ENCODE measurements at regions not wholly inside any gene's neighbourhood (a gene's known extent, or its start where the extent isn't known, plus 50 kb on each side); places are given as distances from the start of the nearest gene placed in this dataset.

DNA sequence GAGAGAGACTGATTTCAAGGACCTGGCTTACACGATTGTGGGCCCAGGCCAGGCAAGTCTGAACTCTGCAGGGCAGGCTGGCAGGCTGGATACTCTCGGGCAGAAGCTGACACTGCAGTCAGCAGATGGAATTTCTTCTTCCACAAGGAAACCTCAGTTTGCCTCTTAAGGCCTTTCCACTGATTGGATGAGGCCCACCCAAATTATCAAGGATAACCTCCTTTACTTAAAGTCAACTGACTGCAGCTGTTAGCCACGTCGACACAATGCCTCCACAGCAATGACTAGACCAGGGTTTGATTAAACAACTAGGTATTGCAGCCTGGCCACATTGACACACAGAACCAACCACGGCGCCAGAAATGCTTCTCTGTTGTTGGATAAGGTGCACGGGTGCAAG is 130.5 kb downstream of the PSMG1 start:
- no peak for DNase-seq

- DNase-seq, result no peak
These were observed 131.7 kb downstream of the PSMG1 start for GRCh38 chr21:39051588-39051949.

DNA sequence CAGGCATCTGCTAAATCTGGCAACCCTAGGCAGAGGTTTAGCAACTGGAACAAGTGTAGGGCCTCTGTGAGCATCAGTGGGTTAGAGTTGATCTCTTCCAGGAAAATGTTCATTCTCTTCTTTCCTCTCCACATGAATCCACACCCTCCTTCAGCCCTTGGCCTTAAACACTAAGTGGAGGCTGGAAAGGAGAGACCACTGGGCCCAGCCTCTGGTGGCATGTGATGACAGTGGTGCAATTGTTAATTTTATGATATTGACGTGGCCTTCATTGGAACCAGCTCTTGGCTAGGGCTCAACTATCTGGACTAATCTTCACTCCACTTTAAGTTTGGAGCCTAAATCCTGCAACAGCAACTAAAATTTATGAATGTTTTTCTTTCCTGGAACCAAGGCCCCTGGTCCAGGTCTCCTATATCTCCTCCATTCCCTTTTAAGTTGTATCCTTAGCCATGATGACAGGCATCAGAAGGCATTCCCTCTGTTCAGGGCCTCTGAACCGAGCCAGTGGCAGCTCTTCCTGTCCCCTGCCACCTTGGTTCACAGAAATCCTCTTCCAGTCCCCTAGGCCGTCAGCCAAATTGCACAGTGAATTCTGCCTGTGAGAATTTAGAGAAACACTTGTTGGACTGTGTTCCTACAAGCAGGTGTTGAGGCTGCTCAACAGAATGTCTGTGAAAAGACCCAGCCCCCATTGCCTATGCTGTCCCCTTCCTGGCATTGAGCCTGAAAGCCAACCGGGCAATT is 132.2 kb downstream of the PSMG1 start:
- no peak for DNase-seq

- DNase-seq, result no peak
These were observed 134.7 kb downstream of the PSMG1 start for GRCh38 chr21:39048574-39048973.

- DNase-seq, result no peak
These were observed 135.2 kb downstream of the PSMG1 start for GRCh38 chr21:39048064-39048463.

- no peak for DNase-seq
These were observed 136.2 kb downstream of the PSMG1 start for GRCh38 chr21:39047046-39047445.

- no peak for DNase-seq
These were observed 136.9 kb downstream of the PSMG1 start for GRCh38 chr21:39046236-39046916.

DNA sequence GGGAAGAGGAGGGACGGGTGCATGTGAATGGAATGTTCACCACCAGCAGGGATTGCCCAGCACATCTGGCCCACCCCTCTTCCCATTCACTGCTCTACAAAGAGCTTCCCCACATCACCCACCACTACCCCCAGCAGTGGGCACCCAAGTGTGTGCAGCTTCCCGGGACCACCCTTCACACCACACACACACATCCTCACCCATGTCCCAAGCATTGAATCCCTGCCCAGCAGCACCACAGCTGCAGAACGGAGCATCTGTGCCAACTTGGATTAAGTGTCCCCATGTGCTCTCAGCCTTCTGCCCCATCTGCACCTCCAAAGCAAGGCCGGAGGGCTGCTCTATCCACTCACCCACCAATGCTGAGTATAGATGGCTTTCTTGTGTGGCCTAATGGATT is 141.4 kb downstream of the PSMG1 start:
- no peak for DNase-seq

DNA sequence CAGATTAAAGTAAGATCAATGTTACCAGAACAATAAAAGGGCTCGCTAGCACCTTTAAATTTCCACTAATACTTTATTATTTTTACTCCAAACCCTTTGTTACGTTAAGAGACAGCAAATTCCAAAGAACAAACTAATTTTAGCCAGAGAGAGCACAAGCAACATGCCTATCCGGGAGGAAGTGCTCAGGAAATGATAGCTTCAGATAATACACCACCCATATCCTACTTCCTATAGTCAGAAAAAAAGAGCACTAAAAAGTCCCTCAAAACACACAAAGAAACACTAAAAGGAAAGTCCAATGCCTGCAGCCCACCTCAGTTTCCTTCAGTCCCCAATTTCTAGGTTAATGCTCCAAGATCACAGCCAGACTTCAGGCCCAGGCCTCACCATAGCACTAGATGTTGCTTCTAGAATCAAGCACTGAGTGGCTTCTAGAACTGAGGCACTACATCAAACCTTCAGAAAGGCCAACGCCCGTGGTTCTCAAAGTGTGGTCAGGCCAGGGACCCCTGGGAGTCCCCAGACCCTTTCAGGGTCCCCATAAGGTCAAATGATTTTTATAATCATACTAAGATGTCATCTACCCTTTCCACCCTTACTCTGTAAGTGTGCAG is 142.6 kb downstream of the PSMG1 start:
- DNase-seq, result no peak

- DNase-seq, result no peak
These were observed 145.3 kb downstream of the PSMG1 start for GRCh38 chr21:39037807-39038405.

GRCh38 chr21:39036581-39036980 is 146.7 kb downstream of the PSMG1 start:
- no peak for DNase-seq

GRCh38 chr21:39034590-39035536 is 148.4 kb downstream of the PSMG1 start:
- no peak for DNase-seq

GRCh38 chr21:39033878-39034589 is 149.2 kb downstream of the PSMG1 start:
- no peak for DNase-seq

- no peak for DNase-seq
These were observed 153.1 kb downstream of the PSMG1 start for GRCh38 chr21:39029900-39030884.

GRCh38 chr21:39029086-39029755 is 154.0 kb downstream of the PSMG1 start:
- no peak for DNase-seq

- DNase-seq, result no peak
These were observed 158.1 kb downstream of the PSMG1 start for GRCh38 chr21:39025198-39025597.

GRCh38 chr21:39024538-39024937 is 158.7 kb downstream of the PSMG1 start:
- no peak for DNase-seq

DNA sequence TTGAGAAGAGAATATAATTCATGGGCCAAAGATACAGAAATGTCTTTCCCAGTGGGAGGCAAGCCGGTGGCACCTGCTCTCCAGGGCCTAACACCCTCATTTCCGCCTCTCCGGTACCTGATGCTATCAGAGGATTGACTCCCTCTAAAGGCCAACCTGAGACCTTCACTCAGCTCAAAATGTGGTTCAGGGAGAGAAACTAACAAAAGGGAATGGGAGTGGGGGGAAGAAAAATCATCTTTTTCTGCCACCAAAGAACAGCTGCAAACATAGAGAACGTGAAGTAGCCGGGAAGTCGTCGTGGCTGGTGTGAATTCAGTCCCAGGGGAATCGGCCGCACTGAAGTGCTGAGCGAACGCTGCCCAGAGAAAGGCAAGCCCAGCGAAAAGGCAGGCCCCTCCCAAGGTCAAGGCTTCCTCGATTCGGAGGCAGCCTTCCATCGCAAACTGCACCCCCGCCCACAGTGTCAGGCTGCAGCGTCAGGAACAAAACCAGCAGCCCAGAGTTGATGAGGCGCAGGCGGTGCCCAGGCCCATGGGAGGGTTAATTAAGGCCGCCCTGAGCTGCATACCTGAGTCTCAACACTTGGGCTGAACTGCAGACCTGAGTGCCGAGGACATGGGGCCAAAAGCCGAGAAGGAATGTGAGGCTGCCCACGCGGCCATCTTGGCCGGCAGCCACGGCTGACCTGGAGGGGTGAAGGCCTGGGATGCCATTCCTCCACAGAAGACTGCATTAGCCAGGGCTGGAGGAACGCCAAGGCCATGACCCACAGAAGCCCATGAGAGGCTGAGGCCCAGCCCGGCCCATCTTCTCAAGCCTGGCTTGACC is 160.2 kb downstream of the PSMG1 start:
- no peak for DNase-seq

- no peak for DNase-seq
These were observed 160.8 kb downstream of the PSMG1 start for GRCh38 chr21:39022466-39022862.

All from NCI-H1930 (cell line).